ENCODE measurements at regions not wholly inside any gene's neighbourhood (a gene's known extent, or its start where the extent isn't known, plus 50 kb on each side); places are given as distances from the start of the nearest gene placed in this dataset.
"Not testable (repeated sequence)": the region's sequence is repeated elsewhere in the genome, so short reads cannot be mapped to it uniquely, and the experiment has no call there.

DNA sequence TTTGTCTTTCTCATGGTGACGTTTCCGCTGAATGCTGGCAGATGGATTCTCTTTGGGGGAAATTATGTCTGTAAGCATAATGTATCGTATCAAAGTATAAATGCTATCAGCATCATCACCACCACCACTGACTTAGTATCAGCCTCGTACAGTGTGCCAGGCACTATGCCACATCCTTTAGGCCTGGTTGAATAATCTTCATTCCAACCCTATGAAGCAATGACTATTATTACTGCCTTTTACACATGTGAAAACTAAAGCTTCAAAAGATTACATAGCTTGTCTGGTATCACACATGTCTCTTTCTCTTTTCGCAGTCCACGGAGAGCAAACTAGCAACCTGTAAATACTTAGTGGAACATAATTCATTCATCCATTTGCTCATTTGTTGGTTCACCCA is 166.7 kb upstream of the PRICKLE2 start:
- intact Hi-C loops (cut with micrococcal nuclease): no loop called here

DNA sequence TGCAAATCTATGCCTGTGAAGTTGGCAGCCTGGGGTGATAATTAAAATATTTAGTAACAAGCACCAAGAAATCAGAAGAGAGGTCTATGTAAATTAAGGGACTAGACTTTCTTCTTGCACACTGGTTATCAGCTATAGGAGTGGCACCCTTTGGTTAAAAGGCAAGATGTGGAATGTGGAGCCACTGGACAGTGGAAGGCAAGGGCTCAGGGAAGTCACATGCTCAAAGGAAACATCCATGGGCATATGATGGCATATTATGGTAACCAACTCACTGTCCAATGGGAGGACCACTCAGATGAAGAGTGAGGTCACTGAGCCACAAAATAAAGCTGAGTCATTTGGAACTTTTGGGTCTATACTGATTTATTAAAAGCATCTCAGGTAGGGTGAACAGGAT is 165.6 kb upstream of the PRICKLE2 start:
- intact Hi-C loops (cut with micrococcal nuclease): no loop called here

DNA sequence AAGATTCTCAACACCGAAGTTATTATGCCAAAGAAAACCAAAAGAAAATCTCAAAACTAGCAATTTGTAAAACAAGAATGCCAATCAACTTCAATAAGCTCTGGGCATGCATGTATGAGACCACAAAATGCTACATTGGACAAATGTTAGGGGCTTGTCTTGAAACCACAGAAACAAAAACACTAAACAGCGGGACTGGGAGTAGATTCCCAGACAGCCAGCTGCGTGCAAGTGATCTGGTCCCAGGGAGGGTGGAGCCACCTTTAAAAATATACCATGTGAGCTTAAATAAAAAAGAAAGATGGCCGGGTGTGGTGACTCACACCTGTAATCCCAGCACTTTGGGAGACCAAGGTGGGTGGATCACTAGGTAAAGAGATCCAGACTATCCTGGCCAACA is 163.6 kb upstream of the PRICKLE2 start:
- intact Hi-C loops (cut with micrococcal nuclease): no loop called here

DNA sequence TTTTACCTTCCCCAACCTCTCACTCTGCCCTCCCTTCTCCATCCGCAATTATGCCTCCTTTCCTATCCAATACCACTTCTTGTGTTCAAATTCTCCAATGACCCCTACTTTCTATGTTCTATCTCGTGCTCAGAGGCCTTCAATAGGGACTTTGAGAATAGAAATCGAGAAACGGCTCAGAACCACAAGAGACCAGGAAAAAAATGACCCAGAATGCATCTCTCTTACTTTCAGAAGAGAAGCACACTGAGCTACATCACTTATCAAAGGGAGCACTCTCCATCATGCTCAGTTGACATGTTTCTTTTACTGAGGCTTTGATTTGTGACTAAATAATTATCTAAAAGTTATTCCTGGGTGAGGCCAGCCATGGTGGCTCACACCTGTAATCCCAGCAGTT is 162.4 kb upstream of the PRICKLE2 start:
- intact Hi-C loops (cut with micrococcal nuclease): no loop called here

DNA sequence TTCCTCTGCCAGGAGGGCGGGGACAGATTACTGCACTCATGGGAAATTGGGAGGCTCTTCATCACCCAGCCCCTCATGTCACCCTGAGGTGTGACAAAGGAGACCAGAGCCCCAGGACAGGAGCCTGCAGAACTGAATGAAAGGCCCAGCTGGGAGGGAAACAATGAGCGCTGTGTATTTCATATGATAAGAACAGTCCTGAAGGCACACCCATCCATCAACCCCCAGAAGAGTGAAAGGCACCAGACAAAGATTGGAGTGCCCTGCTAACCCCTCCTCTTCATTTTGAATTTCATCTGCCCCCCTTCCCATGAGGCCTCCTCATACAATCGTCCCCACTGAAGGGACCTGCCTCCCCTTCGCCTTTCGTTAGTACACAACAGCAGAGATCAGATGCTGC is 160.0 kb upstream of the PRICKLE2 start:
- intact Hi-C loops (cut with micrococcal nuclease): no loop called here

DNA sequence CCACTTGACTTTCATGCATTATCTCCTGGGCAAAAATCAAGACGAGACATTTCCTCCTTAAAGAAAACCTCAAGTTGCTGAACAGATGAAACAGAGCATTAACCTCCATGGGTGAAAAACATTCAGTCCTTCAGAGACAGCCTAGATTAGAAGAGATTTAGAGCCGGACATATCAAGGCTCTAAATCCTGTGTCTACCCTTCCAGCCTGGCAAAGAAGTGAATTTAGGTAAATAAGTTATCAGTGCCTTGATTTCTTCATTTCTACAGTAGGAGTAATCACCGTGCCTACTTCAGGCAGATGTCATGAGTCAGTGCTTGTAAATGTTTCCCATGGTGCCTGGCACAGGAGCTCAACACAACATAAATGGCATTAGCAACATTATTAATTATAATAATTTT is 159.3 kb upstream of the PRICKLE2 start:
- intact Hi-C loops (cut with micrococcal nuclease): no loop called here

DNA sequence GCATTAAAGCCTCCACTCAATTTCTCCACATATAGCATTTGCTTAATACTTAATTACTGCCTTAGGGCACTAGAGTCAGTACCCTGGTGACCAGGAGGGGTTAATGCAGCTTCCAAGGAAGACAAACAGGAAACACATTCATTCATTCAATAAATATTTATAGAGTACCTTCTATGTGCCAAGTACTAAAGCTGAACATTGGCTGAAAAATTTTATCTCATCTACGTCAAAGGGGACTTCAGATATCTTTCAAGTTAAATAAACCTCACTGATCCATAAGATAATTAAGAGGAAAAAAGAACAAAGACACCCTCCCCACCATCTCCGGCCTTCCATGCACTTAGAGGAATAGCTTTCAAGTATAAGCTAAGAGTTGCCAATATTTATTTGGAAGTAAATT is 156.9 kb upstream of the PRICKLE2 start:
- intact Hi-C loops (cut with micrococcal nuclease): no loop called here

DNA sequence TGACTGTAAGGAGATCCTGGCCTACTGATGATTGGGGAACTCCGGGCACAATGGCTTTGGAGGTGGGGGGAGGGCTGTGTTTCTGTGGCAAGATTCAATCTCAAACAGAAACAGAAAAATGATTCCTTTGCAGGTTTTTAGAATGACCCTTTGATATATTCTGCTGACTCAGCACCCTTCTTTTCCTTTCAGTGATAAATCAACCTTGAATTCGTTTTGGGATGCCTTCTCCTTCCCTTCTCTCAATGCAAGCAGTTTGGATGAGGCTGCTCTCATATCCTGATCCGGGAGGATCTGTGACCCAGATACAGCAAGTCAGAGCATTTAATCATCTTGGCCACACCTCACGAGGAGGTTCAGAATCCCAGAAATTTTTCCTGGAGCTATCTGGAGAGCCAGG is 156.1 kb upstream of the PRICKLE2 start:
- intact Hi-C loops (cut with micrococcal nuclease): no loop called here

DNA sequence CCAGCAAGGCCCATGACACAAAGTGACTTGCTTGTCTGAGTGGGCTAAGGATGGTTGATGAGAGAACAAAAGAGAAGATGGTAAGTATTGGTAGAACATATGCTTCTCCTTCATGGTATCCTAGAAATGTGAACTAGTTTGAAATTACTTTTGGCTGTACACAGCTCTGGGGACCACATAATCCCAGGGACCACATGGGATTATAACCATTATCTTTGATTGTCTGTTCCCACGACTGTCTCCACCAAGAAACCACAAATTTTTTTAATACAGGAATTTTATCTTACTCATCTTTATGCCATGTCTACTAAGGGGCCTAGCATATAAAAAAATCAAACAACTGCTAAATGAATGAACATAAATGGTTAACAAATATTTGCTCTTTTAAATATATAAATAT is 155.3 kb upstream of the PRICKLE2 start:
- intact Hi-C loops (cut with micrococcal nuclease): no loop called here

DNA sequence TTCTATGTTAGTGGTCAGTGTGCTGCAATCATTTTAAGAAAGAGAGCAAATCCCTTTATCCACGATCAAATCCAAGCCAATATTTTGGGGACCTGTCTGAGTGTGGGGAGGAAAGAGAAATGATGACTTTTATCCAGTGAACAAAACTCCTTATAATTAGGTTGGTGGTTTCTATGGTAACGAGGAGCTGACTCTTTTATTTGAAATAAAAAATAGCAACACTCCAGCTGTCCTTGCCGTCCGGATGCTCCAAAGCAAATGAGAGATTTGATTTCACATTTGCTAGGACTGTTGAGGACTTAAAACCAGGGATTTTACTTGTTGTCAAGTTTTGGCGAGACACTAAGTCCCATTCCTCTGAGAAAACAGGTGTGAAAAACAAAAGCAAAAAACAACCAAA is 154.0 kb upstream of the PRICKLE2 start:
- intact Hi-C loops (cut with micrococcal nuclease): no loop called here

DNA sequence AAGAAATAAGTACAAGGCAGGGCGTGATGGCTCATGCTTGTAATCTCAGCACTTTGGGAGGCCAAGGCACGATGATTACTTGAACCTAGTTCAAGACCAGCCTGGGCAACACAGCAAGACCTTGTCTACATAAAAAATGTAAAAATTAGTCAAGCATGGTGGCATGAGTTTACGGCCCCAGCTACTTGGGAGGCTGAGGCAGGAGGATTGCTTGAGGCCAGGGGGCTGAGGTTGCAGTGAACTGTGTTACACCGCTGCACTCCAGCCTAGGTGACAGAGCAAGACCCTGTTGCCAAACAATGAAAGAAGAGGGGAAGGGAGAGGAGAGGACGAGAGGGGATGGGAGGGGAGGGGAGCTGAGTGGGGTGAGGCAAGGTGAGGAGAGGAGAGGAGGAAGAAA is 152.7 kb upstream of the PRICKLE2 start:
- intact Hi-C loops (cut with micrococcal nuclease): no loop called here

DNA sequence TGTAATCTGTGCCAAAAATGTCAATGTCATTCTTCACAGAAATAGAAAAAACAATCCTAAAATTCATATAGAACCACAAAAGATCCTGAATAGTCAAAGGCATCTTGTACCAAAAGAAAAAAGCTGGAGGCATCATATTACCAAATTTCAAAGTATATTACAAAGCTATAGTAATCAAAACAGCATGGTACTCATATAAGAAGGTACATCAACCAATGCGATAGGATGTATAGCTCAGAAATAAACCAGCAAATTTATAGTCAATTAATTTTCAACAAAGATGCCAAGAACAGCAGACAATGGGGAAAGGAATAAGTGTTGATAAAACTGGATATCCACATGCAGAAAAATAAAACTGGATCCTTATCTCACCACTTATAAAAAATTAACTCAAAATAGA is 150.5 kb upstream of the PRICKLE2 start:
- intact Hi-C loops (cut with micrococcal nuclease): no loop called here

DNA sequence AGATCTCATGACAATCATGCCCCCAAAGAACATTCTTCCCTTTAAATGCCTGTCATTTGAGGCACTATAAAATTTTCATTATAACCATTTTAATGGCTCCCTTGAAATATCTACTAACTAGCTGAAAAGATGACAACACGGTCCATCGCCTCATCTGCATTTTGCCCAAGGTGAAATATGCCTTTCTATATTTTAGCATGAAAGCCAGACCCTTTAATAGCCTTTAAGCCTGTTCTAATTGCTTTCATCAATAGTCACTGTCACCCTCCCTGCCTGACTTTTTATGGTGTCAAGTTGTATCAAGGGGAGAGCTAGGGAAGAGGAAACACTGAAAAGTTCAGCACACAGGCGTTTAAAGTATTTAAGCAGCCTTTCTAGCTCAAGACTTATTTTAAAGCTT is 144.1 kb upstream of the PRICKLE2 start:
- intact Hi-C loops (cut with micrococcal nuclease): no loop called here

DNA sequence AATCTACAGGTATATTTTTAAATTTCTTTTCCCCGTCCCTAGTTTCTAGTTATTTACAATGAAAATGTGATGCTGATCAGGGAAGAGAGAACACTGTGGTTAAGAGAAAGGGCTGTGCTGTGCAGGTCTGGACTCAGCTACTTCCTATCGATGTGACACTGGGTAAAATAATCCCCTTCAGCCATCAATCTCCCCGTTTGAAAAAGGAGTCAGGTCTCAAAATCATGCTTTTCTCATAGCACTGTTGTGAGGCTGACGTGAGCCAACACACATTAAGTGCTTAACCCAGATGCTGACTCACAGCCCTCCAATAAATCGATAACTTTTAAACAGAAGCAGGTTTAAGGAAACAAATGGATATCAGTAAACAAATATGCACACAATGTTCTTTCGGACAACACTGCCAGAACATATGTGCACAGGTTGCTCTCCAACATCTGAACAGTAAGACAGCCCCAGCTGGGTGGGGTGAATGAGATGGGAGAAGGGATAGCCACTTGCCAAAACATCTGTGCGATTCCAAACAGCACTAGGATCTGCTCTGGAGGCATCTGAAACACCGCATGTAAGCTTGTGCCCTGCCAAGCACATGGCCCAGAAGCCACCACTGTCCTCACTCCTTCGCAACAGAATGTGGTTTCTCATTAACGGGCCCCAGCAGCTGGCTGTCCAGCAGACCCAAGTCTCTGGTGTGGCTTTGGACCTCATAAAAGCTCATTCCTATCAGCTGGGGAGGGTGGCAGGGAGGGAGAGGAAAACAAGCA is 143.2 kb upstream of the PRICKLE2 start:
- intact Hi-C loops (cut with micrococcal nuclease): no loop called here

DNA sequence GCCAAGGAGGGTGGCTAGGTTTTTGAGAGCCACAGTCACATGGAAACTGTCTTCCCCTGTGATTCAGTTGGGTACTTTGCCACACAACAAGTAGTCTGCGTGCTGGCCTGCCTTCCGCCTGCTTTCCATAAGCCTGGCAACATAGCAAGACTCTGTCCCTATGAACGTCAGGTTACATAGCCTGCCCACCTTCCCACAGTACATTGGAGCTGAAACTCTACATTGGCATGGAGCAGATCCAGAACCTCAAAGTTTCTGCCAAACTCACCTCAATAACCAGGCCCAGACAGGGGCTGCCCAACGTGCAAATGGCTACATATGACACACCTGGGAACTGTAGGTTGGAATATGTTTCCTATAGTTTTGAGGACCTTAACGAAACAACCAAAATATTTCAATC is 140.6 kb upstream of the PRICKLE2 start:
- intact Hi-C loops (cut with micrococcal nuclease): no loop called here

DNA sequence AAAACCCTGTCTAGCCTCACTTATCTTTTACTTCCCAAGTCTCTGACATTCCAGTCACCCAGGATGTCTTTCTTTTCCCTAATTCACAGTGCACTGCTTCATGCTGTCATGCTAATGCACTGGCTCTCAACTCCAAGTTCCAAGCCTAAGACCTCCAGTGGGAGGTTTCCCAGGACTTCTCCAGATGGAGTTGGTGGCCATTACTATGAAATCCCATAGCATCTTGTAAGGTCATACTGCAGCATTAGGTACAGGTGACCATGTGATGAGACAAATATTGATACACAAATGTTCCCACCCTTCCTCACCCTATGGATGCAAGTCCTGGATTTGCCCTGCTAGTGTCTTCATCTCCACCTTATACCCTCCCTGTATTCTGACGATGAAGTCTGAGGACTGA is 138.6 kb upstream of the PRICKLE2 start:
- intact Hi-C loops (cut with micrococcal nuclease): no loop called here

DNA sequence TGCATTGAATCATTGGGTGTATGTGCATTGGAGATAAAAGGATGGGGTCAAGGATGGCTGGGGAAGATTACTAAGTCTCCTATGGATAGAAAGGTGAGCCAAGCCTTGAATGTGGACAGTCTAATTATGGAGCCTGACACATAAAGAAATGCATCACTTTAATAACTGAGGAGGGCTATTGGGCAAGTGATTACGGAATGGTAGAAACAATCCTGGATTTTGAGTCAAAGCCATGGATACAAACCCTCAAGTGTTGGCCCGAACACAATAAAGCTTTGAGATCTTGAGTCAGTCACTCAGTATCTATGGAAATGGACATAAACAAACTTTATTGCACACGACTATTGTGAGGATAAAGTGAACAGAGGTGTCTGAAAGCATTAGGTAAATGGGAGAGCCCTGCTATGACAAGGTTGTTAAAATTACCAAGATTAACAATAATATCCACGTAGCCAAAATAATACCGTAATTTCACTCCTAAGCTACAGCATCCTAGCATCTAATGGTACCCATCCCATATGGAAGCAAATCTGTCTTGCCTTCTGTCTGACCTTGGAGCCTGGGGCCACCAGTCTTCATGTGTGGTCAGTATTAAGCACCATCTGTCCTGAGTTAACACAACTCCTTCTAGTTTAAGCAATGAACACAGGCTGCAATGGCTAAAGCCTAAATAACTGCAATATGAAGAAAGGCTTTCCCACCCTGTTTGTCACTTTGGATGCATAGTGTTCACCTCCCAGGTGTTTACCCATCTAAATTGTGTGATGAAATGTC is 136.9 kb upstream of the PRICKLE2 start:
- intact Hi-C loops (cut with micrococcal nuclease): no loop called here

DNA sequence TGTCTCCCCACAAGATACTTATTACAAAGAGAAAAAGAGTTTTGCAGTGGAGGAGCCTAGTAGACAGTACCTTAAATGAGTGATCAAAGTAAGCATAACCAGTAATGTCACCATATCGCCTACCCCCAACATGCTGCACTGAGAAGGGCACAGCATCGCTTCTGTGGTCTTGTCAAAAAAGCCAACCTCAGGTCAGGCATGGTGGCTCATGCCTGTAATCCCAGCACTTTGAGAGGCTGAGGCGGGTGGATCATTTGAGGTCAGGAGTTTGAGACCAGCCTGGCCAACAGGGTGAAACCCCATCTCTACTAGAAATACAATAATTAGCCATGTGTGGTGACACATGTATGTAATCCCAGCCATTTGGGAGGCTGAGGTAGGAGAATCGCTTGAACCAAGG is 135.8 kb upstream of the PRICKLE2 start:
- intact Hi-C loops (cut with micrococcal nuclease): not testable (repeated sequence)

DNA sequence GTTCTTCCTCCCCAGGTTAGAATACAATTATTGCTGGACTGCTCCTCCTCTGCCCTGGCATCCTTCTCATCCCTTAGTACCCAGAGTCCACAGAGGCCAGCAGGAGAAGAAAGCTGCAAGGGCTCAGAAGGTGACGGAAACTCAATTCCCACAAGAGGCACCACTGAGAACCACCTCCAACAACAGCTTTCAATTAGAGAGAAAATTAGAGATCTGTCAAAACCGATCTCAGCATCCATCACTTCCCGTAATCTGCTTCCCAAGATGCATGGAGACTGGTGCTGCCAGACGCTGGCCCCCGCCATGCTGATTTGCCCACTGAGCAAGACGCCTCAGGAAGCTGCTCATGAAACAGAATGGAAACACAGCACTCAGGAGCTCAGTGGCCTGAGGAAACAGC is 135.0 kb upstream of the PRICKLE2 start:
- intact Hi-C loops (cut with micrococcal nuclease): no loop called here

DNA sequence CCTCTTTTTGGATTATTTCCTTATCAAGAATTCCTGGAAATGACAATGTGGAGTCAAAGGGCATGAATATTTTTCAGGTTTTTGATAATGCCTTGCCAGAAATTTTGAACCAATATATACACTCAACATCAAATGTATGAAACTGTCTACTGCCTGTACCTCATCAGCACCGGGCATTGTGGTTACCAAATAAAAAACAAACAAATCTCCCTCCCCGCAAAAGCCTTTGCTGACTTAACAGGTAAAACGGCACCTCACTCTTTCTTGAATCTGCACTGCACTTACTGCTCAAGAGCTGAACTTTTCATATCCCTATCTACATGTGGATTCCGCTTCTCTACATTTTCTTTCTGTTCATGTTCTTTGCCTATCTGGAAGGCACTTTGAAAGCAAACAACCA is 134.5 kb upstream of the PRICKLE2 start:
- intact Hi-C loops (cut with micrococcal nuclease): no loop called here

DNA sequence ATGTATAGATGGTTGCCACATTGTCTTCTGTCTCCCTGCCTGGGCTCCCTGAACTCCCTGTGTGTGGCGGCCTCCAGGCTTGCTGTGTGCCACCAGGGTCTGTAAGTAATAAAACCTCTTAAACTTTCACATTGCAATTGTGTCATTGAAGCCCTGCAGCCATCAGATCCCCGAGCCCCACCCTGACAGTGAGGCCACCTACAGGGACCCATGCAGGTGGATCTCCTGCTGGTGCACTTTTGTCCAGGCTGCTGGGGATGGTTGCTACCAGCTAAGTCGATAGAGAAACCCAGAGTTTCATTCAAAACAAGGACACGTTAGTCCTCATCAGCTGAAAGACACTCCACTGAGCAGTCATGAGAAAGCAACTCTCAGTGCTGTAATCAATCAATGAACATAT is 133.6 kb upstream of the PRICKLE2 start:
- intact Hi-C loops (cut with micrococcal nuclease): no loop called here

DNA sequence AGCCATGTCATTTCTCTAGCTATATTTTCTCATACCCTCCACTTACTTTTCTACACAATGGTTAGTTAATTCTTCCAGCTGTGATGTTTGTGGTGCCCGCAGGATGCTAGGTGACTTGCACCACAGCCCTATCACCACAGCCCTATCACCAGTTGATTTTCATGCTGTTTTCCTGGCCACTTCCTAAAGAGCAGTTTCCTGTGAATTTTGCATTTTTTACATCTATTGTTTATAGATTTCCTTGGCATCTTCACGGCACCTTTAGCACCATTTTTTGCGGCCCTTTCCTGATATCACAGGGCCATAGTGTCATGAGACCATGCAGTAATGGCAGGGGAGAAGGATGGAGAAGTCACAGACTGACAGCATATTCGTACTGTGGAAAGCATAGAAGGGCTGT is 132.9 kb upstream of the PRICKLE2 start:
- intact Hi-C loops (cut with micrococcal nuclease): no loop called here

DNA sequence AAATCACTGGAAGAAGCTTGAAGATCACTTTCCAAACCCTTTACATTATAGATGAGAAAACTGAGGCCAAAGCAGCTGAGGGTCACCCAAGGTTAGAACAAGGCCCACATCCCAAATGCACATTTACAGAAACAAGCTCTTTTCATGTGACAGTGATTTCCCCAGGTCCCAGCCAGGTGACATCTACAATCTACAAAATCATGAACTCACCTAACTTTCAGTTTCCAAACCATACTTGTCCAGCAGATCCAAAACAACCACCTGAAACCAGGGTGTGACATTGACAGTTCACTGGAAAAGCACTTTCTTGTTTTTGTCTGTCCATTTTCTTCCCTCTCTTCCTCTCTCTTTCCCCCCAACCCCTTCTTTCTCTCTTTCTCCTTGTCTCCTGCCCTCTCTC is 132.2 kb upstream of the PRICKLE2 start:
- intact Hi-C loops (cut with micrococcal nuclease): no loop called here

Data from T-helper 2 cell treated with Interferon-gamma antibody and Interleukin-4, amounts not matched to agents 100 ng/mL and 5 ng/mL, for 36 hours (primary cell).